ENCODE measurements at regions not wholly inside any gene's neighbourhood (a gene's known extent, or its start where the extent isn't known, plus 50 kb on each side); places are given as distances from the start of the nearest gene placed in this dataset.
"Not testable (repeated sequence)": the region's sequence is repeated elsewhere in the genome, so short reads cannot be mapped to it uniquely, and the experiment has no call there.

DNA sequence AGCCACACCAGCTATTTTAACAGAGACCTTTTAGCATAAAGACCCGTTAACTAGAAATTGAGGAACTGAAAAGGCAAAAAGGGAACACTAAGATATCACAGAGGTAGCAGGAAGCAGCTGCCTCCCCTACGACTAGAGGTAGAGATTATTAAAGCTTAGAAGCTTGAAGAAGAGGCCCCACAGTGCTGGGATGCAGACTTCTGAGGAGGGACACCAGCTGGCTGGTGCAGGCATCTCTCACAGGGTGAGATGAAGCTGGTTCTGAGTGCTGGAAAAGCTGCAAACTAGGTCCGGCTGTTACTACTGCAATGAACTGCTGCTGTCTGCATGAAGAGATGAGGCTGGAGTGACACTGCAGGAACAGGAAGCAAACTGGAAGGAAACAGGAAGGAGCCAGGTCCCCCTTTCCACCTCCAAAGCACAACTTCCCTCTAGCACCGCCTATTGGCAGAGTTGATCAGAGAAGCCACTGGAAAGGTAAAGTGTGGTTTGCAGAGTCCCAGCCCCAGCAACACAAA, 61.2 kb upstream of the MRPS9 start:
- peak; percentile 38 for DNase-seq (ENCODE audit: low spot score)

- DNase-seq (ENCODE audit: low spot score) = no peak
Measured at GRCh38 chr2:104977958-104978357, 59.9 kb upstream of the MRPS9 start.

GRCh38 chr2:104979786-104980185, 58.1 kb upstream of the MRPS9 start:
- not testable (repeated sequence) for DNase-seq (ENCODE audit: low spot score)

- no peak for DNase-seq (ENCODE audit: low spot score)
Measured at GRCh38 chr2:104982111-104982510, 55.8 kb upstream of the MRPS9 start.

All from H4 (cell line).